ENCODE measurements at regions not wholly inside any gene's neighbourhood (a gene's known extent, or its start where the extent isn't known, plus 50 kb on each side); places are given as distances from the start of the nearest gene placed in this dataset.

DNA sequence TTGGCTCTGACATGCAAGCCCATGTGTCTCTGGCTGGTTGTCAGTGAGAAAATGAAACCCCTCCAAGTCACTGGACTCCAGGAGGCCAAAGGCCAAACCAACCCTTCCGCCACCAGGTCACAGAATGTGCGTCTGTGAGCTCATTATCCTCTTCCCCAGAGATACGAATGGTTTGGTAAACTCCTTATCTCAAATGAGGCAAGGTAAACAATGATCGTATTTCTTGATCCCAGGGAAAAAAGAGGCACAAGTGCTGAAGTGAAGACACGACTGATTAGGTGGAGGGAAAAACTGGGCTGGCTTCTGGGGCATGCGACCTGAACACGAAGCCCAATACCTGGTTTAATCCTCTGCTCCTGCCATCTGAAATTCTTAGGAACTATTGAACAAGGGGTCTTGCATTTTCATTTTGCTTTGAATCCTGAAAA is 70.6 kb upstream of the ARID5B start:
- TF ChIP-seq CTCF (IDR thresholded peaks at IDR 0.05) (no peak), POLR2A (IDR thresholded peaks at IDR 0.05) (no peak)
